Vagina (tissue), 2 donors: ENCODE measurements at regions not wholly inside any gene's neighbourhood (a gene's known extent, or its start where the extent isn't known, plus 50 kb on each side); places are given as distances from the start of the nearest gene placed in this dataset.

Source experiments
- CTCF ChIP-seq, 3 experiments: fragments of 450-650 bp in 2 of 3; fragments of 200-600 bp in 1 of 3; sonication (generic) in 1 of 3; IDR thresholded peaks; one replicate each; pipeline ENCODE4 v1.5.1; 2017 to 2019; ENCODE audit warnings: antibody characterized with exemption in 3 of 3, mild to moderate bottlenecking in 2 of 3, moderate library complexity in 2 of 3
- POLR2AphosphoS5 ChIP-seq, 2 donors: sonication (generic); formaldehyde crosslinking; IDR thresholded peaks; one replicate each; pipeline ENCODE4 v1.9.0; 2017; ENCODE audit warnings: antibody characterized with exemption in 2 of 2, mild to moderate bottlenecking in 2 of 2, low read depth in 1 of 2; ENCODE audit not compliant: insufficient read depth in 1 of 2

GRCh38 chr3:22121068-22121701 is 370.2 kb upstream of the ZNF385D start:
- TF ChIP-seq CTCF (IDR thresholded peaks at IDR 0.05) = no peak
- TF ChIP-seq POLR2AphosphoS5 (IDR thresholded peaks at IDR 0.05; ENCODE audit: insufficient read depth in 1 of 2, low read depth in 1 of 2) = no peak
